H1 (cell line): ENCODE measurements at regions not wholly inside any gene's neighbourhood (a gene's known extent, or its start where the extent isn't known, plus 50 kb on each side); places are given as distances from the start of the nearest gene placed in this dataset.

Source experiments
- CTCF ChIA-PET: fragments of 300-600 bp; sonication (Branson Sonifier 250); formaldehyde crosslinking; loops from one replicate; lab custom pipeline; 2021; ENCODE audit not compliant: partially characterized antibody; lab: Charles Lee
- POLR2A ChIA-PET: fragments of 300-600 bp; sonication (Branson Sonifier 250); formaldehyde crosslinking; loops from one replicate; lab custom pipeline; 2021; ENCODE audit warnings: inconsistent platforms; ENCODE audit not compliant: partially characterized antibody; lab: Charles Lee
- DNase-seq, 2 experiments: peaks; one replicate each; pipeline versions ENCODE4 v3.0.0 to v3.0.0-alpha.2; 2010 to 2022; ENCODE audit warnings: low spot score in 2 of 2, low read depth in 1 of 2, mixed read lengths in 1 of 2
- FAIRE-seq: peaks from 2 replicates; lab custom pipeline; 2011; peaks lifted over from hg19 to GRCh38; lab: Jason Lieb, UNC
- H2AFZ ChIP-seq: 2 replicates; pipeline ENCODE4 v1.8.1; 2012; ENCODE audit warnings: low read length, inconsistent platforms
- H2AK5ac ChIP-seq: 2 replicates; pipeline ENCODE4 v1.6.1; 2013; ENCODE audit warnings: low read depth, low read length
- H2BK120ac ChIP-seq: replicated peaks from 2 replicates; pipeline ENCODE3; 2013; ENCODE audit warnings: low read depth, low read length, inconsistent platforms
- H2BK12ac ChIP-seq: 2 replicates; pipeline ENCODE4 v1.6.1; 2013; ENCODE audit warnings: low read depth, low read length
- H2BK15ac ChIP-seq: 2 replicates; pipeline ENCODE4 v1.6.1; 2013; ENCODE audit warnings: low read length
- H2BK20ac ChIP-seq: 2 replicates; pipeline ENCODE4 v1.6.1; 2013; ENCODE audit warnings: low read length
- H2BK5ac ChIP-seq: 2 replicates; pipeline ENCODE4 v1.6.1; 2013; ENCODE audit warnings: low read depth, low read length
- H3K14ac ChIP-seq: 2 replicates; pipeline ENCODE4 v1.6.1; 2013; ENCODE audit warnings: inconsistent platforms; ENCODE audit not compliant: insufficient read length
- H3K18ac ChIP-seq: 2 replicates; pipeline ENCODE4 v1.6.1; 2013; ENCODE audit warnings: low read length; ENCODE audit errors: extremely low read depth
- H3K23ac ChIP-seq: 2 replicates; pipeline ENCODE4 v1.6.1; 2013; ENCODE audit warnings: inconsistent platforms; ENCODE audit not compliant: insufficient read length
- H3K23me2 ChIP-seq: 2 replicates; pipeline ENCODE4 v1.6.1; 2013; ENCODE audit warnings: low read depth, low read length
- H3K27ac ChIP-seq: 2 replicates; pipeline ENCODE4 v1.6.1; 2011; ENCODE audit warnings: low read depth, low read length, inconsistent platforms
- H3K27me3 ChIP-seq, 4 experiments: replicated peaks in 1 of 4; 1 replicate in 1 of 4; 2 replicates in 3 of 4; pipeline versions ENCODE4 v1.6.1 to v1.8.1; 2011 to 2013; ENCODE audit warnings: low read length in 3 of 4, mild to moderate bottlenecking in 3 of 4, inconsistent platforms in 2 of 4, mixed read lengths in 2 of 4, moderate library complexity in 1 of 4; ENCODE audit not compliant: control insufficient read depth in 3 of 4, insufficient read depth in 3 of 4; ENCODE audit errors: extremely low read depth in 1 of 4
- H3K36me3 ChIP-seq, 4 experiments: 2 replicates each; pipeline versions ENCODE4 v1.6.1 to v1.8.1; 2011 to 2013; ENCODE audit warnings: mild to moderate bottlenecking in 4 of 4, low read length in 3 of 4, moderate library complexity in 2 of 4, control low read depth in 1 of 4, inconsistent platforms in 1 of 4; ENCODE audit not compliant: insufficient read depth in 4 of 4, control insufficient read depth in 2 of 4
- H3K4ac ChIP-seq: replicated peaks from 2 replicates; pipeline ENCODE3; 2013; ENCODE audit warnings: low read length, low read depth, mixed read lengths, inconsistent platforms; ENCODE audit not compliant: insufficient read length
- H3K4me1 ChIP-seq, 4 experiments: replicated peaks in 1 of 4; 1 replicate in 1 of 4; 2 replicates in 3 of 4; pipeline versions ENCODE4 v1.6.1 to v1.8.1; 2011 to 2013; ENCODE audit warnings: low read length in 3 of 4, inconsistent platforms in 2 of 4, mixed read lengths in 1 of 4; ENCODE audit not compliant: insufficient read depth in 4 of 4, control insufficient read depth in 3 of 4
- H3K4me2 ChIP-seq, 2 experiments: 2 replicates each; pipeline versions ENCODE4 v1.6.1 to v1.8.1; 2011 to 2013; ENCODE audit warnings: low read depth in 2 of 2, low read length in 2 of 2, control low read depth in 1 of 2, inconsistent platforms in 1 of 2, mild to moderate bottlenecking in 1 of 2; ENCODE audit not compliant: insufficient read depth in 1 of 2
- H3K4me3 ChIP-seq, 4 experiments: fragments of 200-600, 300-600 bp in 1 of 4; sonication (generic), shearing (Covaris generic), sonication (Bioruptor Twin) in 1 of 4; 2 replicates each; pipeline versions ENCODE4 v1.5.1 to v1.8.1; 2011 to 2016; ENCODE audit warnings: low read length in 4 of 4, low read depth in 3 of 4, control low read depth in 2 of 4, inconsistent platforms in 2 of 4, mild to moderate bottlenecking in 2 of 4, mixed read lengths in 1 of 4, moderate library complexity in 1 of 4; ENCODE audit not compliant: insufficient read depth in 2 of 4; ENCODE audit errors: extremely low read depth in 1 of 4
- H3K56ac ChIP-seq: replicated peaks from 2 replicates; pipeline ENCODE3; 2013; ENCODE audit warnings: low read depth, mild to moderate bottlenecking, mixed read lengths, low read length, inconsistent platforms; ENCODE audit not compliant: insufficient read length
- H3K79me1 ChIP-seq: 2 replicates; pipeline ENCODE4 v1.6.1; 2013; ENCODE audit warnings: low read depth, low read length, control low read depth
- H3K79me2 ChIP-seq, 2 experiments: 2 replicates each; pipeline versions ENCODE4 v1.6.1 to v1.8.1; 2012 to 2013; ENCODE audit warnings: low read length in 2 of 2, mild to moderate bottlenecking in 2 of 2, inconsistent platforms in 1 of 2; ENCODE audit not compliant: insufficient read depth in 2 of 2, control insufficient read depth in 1 of 2
- H3K9ac ChIP-seq, 4 experiments: replicated peaks in 1 of 4; 1 replicate in 1 of 4; 2 replicates in 3 of 4; pipeline versions ENCODE4 v1.6.1 to v1.8.1; 2011 to 2013; ENCODE audit warnings: low read depth in 3 of 4, low read length in 3 of 4, control low read depth in 2 of 4, mild to moderate bottlenecking in 2 of 4, moderate library complexity in 2 of 4, inconsistent platforms in 1 of 4; ENCODE audit errors: extremely low read depth in 1 of 4
- H3K9me3 ChIP-seq, 2 experiments: 2 replicates each; pipeline versions ENCODE4 v1.6.1 to v1.8.1; 2012 to 2013; ENCODE audit warnings: mild to moderate bottlenecking in 2 of 2, moderate library complexity in 2 of 2, control low read depth in 1 of 2, inconsistent platforms in 1 of 2, low read depth in 1 of 2, low read length in 1 of 2, mixed read lengths in 1 of 2; ENCODE audit not compliant: insufficient read depth in 2 of 2
- H4K20me1 ChIP-seq, 2 experiments: replicated peaks in 1 of 2; 2 replicates each; pipeline versions ENCODE3 to v1.8.1; 2011 to 2013; ENCODE audit warnings: inconsistent platforms in 2 of 2, low read length in 2 of 2, mild to moderate bottlenecking in 1 of 2; ENCODE audit not compliant: insufficient read depth in 2 of 2, control insufficient read depth in 1 of 2
- H4K5ac ChIP-seq: 2 replicates; pipeline ENCODE4 v1.6.1; 2013; ENCODE audit warnings: low read length, low read depth, mixed read lengths, inconsistent platforms; ENCODE audit not compliant: insufficient read length
- H4K8ac ChIP-seq: 2 replicates; pipeline ENCODE4 v1.8.0; 2013; ENCODE audit warnings: mild to moderate bottlenecking, moderate library complexity, low read length, inconsistent platforms; ENCODE audit not compliant: insufficient read depth; ENCODE audit errors: extremely low read depth
- H4K91ac ChIP-seq: replicated peaks from 2 replicates; pipeline ENCODE3; 2013; ENCODE audit warnings: low read length, mixed read lengths, inconsistent platforms; ENCODE audit not compliant: insufficient read length
- ATF2 ChIP-seq: IDR thresholded peaks from 2 replicates; pipeline ENCODE4 v1.6.1; 2012; ENCODE audit warnings: low read length, inconsistent platforms
- ATF3 ChIP-seq: IDR thresholded peaks from 2 replicates; pipeline ENCODE4 v1.6.1; 2011; ENCODE audit warnings: low read depth, mild to moderate bottlenecking, low read length; ENCODE audit not compliant: insufficient read depth
- BCL11A ChIP-seq, 2 experiments: IDR thresholded peaks; one replicate each; pipeline ENCODE4 v1.6.1; 2011; ENCODE audit warnings: low read depth in 2 of 2, low read length in 2 of 2, mild to moderate bottlenecking in 2 of 2
- CBX5 ChIP-seq: fragments of 300-800, 300-1000 bp; sonication (generic); IDR thresholded peaks from 2 replicates; pipeline ENCODE4 v1.7.1; 2016; ENCODE audit warnings: antibody characterized with exemption, low read length, low read depth
- CHD2 ChIP-seq: IDR thresholded peaks from 2 replicates; pipeline ENCODE4 v1.6.1; 2012; ENCODE audit warnings: low read length, improper control_type of control experiment
- CTBP2 ChIP-seq: IDR thresholded peaks from 2 replicates; pipeline ENCODE4 v1.7.0; 2011; ENCODE audit warnings: borderline replicate concordance, mild to moderate bottlenecking, moderate library complexity, mixed read lengths, low read length; ENCODE audit not compliant: insufficient read depth, insufficient read length
- JUN ChIP-seq: IDR thresholded peaks from 2 replicates; pipeline ENCODE4 v1.6.1; 2011; ENCODE audit warnings: low read depth, mild to moderate bottlenecking, improper control_type of control experiment, low read length
- POLR2AphosphoS5 ChIP-seq: IDR thresholded peaks from 2 replicates; pipeline ENCODE4 v1.6.1; 2011; ENCODE audit warnings: low read depth, low read length
- RNF2 ChIP-seq: fragments of 200-900, 300-1000 bp; sonication (generic); IDR thresholded peaks from 2 replicates; pipeline ENCODE4 v1.7.1; 2016; ENCODE audit warnings: borderline replicate concordance, low read depth, mild to moderate bottlenecking, antibody characterized with exemption, low read length; ENCODE audit not compliant: poor library complexity, severe bottlenecking; ENCODE audit errors: missing control alignments
- SIX5 ChIP-seq: IDR thresholded peaks from 2 replicates; pipeline ENCODE4 v1.6.1; 2011; ENCODE audit warnings: mild to moderate bottlenecking, low read depth, low read length
- SP4 ChIP-seq: IDR thresholded peaks from 2 replicates; pipeline ENCODE4 v1.6.1; 2012; ENCODE audit warnings: low read length, inconsistent platforms
- TAF7 ChIP-seq: optimal IDR thresholded peaks from 2 replicates; pipeline ENCODE3; 2011; ENCODE audit warnings: low read depth, mild to moderate bottlenecking, inconsistent platforms, low read length, moderate library complexity, borderline replicate concordance
- WGBS, 2 experiments: shearing (Covaris generic) in 1 of 2; methylation state at CpG; one replicate each; pipeline versions ENCODE4 v1.1.6 to v1.1.7; 2013 to 2015; ENCODE audit warnings: low lambda C conversion rate in 2 of 2, mixed read lengths in 2 of 2, inconsistent platforms in 1 of 2, low coverage in 1 of 2, missing lambda C conversion rate in 1 of 2; ENCODE audit not compliant: insufficient replicate concordance in 2 of 2, insufficient coverage in 1 of 2, insufficient read length in 1 of 2; ENCODE audit errors: extremely low coverage in 1 of 2, missing lambda C conversion rate in 1 of 2; 5-methylcytosine and 5-hydroxymethylcytosine counted together

- peaks cover 2 to 10% (median 7%) of the 10 kb centered on the region in 4 experiments; a peak in 2 of 7 replicates for H3K4me1 ChIP-seq
- no peak overlapping the region for H4K91ac ChIP-seq
- WGBS, 2 experiments: 95% methylated on average over 1 of the region's 1 CpG; no CpG with 5 or more reads in 1 of the 2 experiments
- no peak overlapping the region for H3K18ac ChIP-seq
- H3K23ac ChIP-seq: no peak overlapping the region
- H3K4me3 ChIP-seq: no peak overlapping the region
- H4K5ac ChIP-seq: no peak overlapping the region
- H4K20me1 ChIP-seq: no peaks in the 10 kb centered on the region
- H4K8ac ChIP-seq: no peak overlapping the region
- FAIRE-seq: no peak
- H3K9ac ChIP-seq: no peak overlapping the region
- no peaks in the 10 kb centered on the region for H3K9me3 ChIP-seq
- CTCF ChIA-PET: interaction anchor here (0.7 to 1.6 kb wide), 2 partner anchors 10 to 125 kb away, joined by 3 to 6 read pairs; no protein-coding TSS in a partner anchor
- H3K27ac ChIP-seq: no peak overlapping the region
- no peak overlapping the region for H2AK5ac ChIP-seq
- H3K27me3 ChIP-seq: no peaks in the 10 kb centered on the region
- H3K79me2 ChIP-seq: no peaks in the 10 kb centered on the region
- no peak overlapping the region for H3K4ac ChIP-seq
- no peaks in the 10 kb centered on the region for H3K23me2 ChIP-seq
- no peak overlapping the region for H2BK120ac ChIP-seq
- no peaks in the 10 kb centered on the region for H3K36me3 ChIP-seq
- no peak overlapping the region for H2BK15ac ChIP-seq
- no peak overlapping the region for H3K56ac ChIP-seq
- H2BK12ac ChIP-seq: peak overlapping the region; percentile 70; the same call in 1 of the 2 replicates
- no peak overlapping the region for H2AFZ ChIP-seq
- no peak overlapping the region for H2BK5ac ChIP-seq
- no peak overlapping the region for H3K14ac ChIP-seq
- no peaks in the 10 kb centered on the region for H3K79me1 ChIP-seq
- no peak overlapping the region for H3K4me2 ChIP-seq
- 0 out of 2 replicates have a peak overlapping the region, but pooled peaks have one; percentile 28 for H2BK20ac ChIP-seq
- DNase-seq: no peak
- POLR2A ChIA-PET: no interaction called here
- TF ChIP-seq RNF2: no peak
- TF ChIP-seq SP4: no peak
- no peak for TF ChIP-seq SIX5
- no peak for TF ChIP-seq ATF3
- TF ChIP-seq ATF2: no peak
- no peak for TF ChIP-seq JUN
- no peak for TF ChIP-seq CBX5
- TF ChIP-seq CTBP2: no peak
- TF ChIP-seq CHD2: no peak
- no peak for TF ChIP-seq POLR2AphosphoS5
- no peak for TF ChIP-seq TAF7
- TF ChIP-seq BCL11A (IDR thresholded peaks at IDR 0.05; ENCODE audit: low read depth in 2 of 2, low read length in 2 of 2): no peak
Observed at GRCh38 chr1:209389258-209389657, 194.3 kb upstream of the CAMK1G start.
